ENCODE measurements at regions not wholly inside any gene's neighbourhood (a gene's known extent, or its start where the extent isn't known, plus 50 kb on each side); places are given as distances from the start of the nearest gene placed in this dataset.

DNA sequence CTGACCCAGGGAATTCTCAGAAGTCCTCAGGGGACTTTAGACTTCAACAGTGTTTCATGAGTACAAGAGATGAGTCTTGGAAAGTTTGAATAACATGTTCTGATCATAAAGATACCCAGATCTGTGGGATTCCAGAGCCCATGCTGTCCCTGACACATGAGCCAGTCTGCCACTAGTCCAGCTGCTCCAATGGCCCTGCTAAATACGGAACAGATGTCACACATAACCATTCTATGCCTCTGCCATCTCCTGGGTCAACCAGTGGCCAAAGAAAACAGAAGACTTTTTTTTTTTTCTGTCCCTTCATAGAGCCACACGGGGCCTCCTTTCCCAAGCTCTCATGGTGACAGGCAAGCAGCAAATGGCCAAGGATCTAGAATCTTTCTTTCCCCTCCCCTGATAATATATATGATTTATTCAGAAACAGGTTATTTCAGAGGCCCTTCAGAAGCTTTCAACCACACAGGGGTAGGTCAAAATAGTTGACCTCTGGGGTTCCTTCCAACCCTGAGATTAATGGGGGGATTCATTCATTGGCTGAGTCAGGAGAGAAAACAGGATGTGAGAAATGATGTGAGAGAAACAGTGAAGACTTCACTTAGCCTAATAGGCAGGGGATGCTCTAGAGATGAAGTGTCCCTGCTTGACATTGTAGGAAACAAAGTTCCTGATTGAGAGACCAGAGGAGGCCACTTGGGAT is 367.7 kb downstream of the CDK5RAP2 start:
- DNase-seq: no peak

DNA sequence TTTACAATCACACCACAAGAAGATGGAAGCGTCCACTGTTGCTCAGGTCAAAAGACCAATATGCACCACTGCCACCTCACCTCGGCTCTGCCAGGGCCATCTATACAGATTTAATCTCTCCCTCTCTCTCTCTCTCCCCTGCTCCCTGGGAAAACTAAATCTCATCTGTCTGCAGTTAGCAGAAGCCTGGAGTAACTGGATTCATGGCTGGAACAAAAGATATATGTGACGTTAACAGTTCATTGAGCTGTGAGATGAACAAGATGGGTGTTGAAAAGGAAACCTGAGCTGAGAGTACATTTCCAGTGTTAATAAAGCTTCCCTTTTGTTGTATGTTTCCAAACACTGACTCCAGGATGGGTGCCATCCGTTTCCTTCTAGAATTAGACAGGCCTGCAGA is 369.7 kb downstream of the CDK5RAP2 start:
- DNase-seq: no peak

DNA sequence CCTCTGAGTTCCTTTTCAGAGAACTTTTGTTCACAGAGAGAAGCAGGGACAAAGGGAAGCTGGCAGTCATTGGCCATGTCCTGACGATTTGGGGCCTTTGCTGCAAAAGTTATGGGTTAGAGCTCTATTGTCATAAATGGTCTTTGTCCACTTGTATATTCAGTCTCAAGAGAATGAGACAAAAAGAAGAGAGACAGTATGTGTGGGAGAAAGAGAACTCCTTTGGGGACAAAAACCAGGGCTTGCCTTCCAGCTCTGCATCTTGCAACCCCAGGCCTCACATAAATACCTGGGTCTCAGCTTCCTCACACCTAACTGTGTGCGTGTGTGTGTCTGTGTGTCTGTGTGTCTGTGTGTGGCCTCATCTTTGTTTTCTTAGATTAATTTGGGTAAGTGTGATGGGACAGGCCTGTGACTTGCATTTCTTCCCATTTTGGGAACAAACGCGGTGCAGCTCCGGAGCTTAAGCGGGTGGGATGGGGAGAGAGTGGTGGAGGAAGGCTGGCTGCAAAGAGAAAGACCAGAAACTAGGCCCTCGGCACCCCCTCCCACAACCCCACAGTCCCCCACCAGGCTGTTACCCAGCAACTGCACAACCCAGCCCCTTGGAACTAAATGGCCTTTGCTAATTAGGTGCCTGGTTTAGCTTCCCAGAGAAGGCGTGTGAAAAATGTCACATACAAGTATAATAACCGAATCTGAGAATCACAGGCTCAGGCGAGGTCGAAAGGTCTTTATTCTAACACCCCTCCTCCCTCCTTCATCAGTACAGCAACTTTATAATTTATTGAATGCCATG is 376.9 kb downstream of the CDK5RAP2 start:
- no peak for DNase-seq

DNA sequence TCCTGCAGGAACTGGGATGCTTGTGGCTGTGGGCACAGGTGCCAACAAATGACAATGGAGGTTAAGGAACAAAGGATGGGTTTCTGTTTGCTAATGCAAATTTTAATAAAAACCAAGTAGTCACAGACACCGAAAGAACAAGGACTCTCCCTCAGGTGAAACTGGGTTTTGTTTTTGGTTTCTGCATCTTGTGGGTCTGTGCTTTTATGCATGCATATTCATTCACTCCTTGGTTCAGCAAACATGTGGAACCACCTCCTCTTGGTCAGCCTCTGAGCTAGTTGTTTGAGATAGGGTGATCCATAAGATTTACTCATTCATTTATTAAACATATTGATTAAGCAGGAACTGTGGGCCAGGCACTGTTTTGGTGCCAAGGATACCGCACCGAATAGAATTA is 381.9 kb downstream of the CDK5RAP2 start:
- no peak for DNase-seq

DNA sequence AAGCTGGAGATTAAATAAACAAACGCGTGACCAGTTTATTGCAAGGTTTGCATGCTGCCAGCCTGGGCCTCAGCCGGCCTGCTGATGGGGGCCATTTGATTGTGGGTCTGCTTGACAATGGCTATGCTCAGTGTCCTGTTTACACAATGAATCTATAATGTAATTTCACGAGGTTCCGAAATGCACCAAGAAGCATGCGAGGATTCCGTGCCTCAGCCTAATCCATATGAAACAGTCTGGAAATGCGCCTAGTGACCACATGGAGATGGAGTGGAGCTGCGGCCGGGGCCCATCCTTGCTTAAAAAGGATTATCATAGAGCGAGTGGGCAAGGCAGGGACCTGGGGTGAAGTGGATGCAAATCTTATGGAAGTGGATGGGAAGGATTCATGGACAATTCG is 382.4 kb downstream of the CDK5RAP2 start:
- DNase-seq: no peak

DNA sequence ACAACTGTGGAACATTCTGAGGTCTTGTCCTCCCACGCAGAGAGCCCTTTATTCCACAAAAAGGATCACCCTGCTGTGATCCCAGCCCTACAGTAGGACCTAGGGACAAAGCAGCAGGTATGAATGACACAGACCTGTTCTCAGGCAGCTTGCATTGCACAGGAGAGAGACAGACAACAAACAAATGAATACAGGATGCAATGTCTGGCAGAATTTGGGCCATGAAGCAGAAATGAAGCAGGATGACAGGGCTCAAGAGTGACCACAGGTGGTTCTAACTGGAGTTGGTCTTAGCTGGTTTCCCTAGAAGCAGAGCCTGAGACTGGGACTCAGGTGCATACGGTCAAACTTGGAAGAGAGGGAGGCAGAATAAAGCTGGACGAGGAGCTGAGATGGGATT is 388.8 kb downstream of the CDK5RAP2 start:
- no peak for DNase-seq

DNA sequence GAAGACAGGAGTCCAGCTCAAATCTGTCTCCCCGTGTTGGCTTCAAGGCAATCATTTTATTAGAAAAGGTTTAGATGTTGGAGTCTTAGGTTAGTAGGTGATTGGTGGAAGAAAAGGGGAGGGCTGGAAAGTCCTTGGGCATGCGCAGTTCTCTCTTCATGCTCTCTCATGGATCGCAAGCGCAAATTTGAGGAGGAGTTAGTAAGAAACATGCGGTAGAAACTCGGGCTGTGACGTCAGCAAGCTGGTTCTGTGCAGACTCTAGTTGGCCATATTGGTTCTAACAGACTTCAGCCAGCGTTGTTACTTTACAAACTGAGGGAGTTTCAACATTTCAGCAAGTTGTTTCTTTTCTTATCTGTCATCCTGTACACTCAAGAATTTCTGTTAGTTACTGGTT is 392.2 kb downstream of the CDK5RAP2 start:
- no peak for DNase-seq

DNA sequence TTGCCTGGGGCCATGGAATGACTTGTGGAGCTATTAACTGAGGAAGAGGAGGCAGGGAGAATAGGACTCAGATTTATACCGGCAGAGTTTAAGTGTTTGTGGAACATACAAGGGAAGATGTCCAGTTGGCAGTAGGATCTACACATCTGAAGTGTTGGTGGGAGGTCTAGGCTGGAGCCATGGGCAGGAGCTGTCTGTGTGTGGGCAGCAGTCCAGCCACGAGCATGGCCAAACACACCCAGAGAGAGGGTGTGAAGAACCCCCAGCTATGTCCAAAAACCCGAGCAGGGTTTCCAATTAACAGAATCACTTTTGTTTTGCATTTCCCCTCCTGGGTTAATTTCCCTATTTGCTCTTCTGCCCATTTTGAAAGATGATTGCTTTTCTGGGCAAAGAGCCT is 393.7 kb downstream of the CDK5RAP2 start:
- DNase-seq: no peak

DNA sequence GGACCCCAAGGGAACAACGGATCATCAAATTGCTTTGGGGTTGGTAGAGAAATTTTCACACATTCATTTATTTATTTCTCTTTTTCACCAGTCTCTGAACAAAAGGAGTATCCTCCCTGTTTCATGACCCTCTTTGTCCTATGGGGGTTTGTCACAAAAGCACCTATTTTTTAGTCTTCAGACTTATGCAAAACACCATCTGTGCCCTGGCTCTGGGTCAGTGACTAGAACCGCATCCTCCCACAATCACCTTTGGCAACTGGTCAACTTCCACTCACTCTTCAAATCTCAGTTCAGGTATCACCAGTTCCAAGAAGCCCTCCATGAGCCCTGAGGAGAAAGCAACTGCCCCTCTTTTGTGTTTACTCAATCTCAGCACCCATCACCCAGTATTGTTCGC is 395.7 kb downstream of the CDK5RAP2 start:
- DNase-seq: no peak

DNA sequence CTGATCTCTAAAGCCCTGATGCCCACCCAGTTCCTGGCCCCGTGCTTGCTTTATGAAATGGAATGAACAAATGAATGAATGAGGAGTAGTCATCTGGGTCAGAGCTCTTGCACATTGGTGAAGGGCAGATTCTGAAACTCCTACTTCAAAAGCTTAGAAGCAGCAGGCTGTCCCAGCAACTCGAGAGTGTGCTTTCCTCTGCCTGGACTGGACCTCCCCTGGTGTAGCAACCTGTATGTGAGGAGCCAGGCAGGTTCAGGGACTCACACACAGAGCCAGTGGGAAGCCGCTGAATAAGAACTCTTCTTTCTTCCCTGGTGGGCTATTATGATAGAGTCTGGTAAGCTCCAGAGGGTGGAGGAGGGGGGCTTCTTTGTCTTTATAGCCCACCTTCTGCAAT is 396.4 kb downstream of the CDK5RAP2 start:
- DNase-seq: no peak

DNA sequence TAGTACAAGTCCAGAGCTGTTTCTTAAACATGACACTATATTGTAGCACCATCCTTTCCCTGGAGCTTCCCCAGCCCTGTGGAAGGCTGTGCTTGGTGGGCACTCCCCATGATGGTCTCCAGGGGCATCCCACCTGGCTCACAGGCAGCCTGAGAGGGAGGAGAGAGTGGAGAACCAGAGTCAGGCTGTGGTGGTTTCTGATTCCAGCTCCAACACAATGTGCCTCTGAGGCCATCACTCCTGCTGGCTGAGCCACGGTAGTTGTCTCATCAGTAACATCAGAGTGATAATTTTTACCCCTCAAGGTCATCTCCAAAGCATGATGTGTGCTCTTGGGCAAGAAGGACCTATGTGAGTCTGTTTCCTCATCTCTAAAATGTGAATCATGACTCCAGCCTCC is 398.0 kb downstream of the CDK5RAP2 start:
- DNase-seq: no peak

DNA sequence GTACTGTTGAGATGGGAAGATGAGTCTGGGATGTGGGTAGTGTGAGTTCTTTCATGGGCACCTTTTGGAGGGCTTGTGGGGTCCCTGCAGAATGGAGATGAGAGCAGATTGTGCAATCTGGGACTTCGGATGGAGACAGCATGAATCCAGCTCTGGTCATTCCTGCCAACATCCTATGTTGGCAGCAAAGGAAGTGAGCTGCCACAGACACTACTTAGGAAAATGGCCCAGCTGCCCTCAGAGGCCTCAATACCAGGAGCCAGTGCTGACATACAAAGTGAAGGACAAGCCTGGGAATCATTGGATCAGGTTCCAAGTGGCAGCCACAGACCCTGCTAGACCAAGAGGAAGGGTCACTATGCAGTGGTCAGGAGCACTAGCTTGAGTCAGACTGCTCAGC is 402.8 kb downstream of the CDK5RAP2 start:
- DNase-seq: no peak

DNA sequence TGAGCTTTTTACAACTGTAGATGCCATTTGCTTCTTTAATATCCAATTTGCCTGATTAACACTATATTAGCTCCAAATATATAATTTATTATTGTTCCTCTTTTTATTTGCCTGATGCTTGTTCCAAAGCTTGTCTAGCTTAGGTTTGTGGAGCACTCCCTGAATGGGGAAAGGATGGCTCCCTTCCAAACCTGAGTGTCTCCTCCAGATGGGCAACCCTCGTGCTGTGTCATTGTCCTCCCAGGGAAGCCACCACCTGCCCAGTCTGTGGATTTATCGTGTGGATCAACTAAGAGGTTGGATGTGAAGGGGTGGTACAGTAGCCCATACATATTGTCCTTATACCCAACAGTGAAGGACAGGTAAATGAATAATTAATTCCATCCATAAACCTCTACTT is 404.9 kb downstream of the CDK5RAP2 start:
- DNase-seq: no peak

DNA sequence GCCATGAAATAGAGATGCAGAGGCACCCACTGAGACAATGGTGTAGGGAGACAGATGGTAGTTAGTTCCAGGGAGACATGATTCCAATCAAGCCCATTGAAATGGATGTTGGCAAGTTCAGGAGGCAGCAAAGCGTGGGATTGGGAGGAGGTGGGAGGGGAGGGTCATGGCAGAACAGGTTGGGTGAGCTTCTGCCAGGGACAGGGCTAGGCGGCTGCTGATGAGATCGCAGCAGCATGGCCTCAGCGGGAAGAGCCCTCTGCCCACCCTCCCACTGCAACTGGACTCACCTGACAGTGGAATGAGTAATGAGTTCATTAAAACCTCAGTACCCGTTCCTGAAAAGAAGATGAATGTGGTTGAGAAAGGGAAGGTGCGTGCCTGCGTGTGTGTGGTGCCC is 418.2 kb downstream of the CDK5RAP2 start:
- no peak for DNase-seq

DNA sequence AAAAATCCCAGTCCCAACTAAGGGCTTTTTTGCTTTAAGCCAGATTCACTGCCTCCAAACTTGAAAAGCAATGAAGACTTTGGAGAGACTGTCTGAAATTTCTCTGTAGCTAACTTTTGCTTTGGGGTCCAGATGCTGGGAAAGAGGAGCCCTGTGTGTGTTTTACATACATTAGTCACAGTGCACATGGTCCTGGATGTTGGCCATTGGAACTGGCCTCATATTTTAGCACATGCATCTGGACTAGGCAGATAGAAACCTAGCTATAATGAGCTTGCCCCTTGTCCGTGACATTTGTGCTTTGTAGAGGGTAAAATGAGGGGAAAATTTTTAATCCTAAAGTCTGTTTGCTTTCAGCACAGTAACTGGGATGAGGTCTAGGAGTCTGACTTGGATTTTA is 421.7 kb downstream of the CDK5RAP2 start:
- DNase-seq: no peak

DNA sequence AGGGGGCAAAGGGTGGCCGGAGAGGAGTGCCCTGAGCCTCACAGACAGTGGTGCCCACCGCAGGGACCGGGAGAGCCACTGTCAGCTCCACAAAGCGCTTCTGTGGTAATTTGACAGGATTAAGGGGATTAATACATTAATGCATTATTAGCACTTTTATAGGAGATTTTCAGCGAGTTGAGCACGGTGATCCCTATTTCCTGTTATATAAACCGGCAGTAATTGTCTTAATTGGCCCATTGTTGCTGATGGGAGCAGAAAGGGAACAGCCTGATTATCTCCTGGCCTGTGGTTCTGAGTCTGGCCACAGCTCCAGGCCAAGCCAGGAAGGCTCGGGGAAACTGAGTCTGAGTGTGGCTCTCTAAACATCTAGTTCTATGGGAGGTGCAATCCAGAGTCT is 423.6 kb downstream of the CDK5RAP2 start:
- DNase-seq: no peak

DNA sequence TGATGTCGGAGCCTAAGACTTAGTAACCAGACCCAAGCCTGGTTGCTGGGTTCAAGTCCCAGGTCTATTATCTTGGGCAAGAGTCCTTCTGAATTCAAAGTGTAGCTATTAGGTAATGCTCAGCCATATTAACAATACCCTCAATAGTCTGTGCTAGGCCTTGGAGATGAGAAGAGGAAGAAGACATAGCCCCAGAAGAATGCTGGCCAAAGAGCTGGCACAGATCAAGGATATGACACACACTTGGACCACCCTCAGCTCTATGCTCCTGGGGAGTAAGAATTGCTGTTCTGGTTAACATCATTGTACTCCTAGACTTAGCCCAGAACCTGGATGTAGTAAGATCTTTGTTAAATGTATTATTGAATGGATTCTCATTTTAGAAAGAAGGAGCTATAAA is 426.7 kb downstream of the CDK5RAP2 start:
- DNase-seq: no peak

DNA sequence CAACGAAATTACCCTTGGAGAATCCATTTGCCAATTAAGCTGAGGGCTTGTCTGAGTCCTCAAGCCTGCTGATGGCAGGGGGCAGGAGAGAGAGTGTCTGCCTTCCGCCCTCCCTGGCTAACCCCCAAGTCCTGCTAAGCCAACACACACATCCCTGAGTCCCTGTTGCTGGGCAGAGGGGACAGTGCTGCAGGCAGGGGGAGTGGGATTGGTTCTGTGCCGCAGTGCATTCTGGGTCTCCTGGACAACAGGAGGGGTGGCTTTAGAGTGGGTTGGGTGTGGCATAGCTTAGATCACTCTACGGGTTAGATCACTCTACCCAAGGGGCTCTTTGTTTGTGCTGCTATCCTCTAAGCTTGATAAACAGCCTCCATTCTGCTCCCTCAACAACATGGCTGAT is 427.7 kb downstream of the CDK5RAP2 start:
- DNase-seq: no peak

DNA sequence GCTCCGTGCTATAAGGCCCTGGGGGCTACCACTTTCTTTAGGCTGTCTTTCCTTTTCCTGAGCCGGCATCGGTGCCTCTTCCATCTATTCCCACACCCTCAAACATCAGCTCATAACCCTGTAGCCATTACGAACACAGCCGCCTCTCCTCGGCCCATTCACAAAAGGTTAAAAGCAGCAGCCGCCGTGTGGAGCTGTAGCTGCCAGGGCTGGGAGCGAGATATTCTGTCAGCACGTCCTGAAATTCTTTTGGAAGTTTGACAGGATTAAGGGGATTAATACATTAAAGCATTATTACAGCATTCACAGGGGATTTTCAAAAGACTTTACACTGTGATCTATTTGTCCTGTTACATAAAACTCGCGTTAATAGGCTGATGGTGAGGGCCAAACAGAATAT is 428.2 kb downstream of the CDK5RAP2 start:
- no peak for DNase-seq

DNA sequence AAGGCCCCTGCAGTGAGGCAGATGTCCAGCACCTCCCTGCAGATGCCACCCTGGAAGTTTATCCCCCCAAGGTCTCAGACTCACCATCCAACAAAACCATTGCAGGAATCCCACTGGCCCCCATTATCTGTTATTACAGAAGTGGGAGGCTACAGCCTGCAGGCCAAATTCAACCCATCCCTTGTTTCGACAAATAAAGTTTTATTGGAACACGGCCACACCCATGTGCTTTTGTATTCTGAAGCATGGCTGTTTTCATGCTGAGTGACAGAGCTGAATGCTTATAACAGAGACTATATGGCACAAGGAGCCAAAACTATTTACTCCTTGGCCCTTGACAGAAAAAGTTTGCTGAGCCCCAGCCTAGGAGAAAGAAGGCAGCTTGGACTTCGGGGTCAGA is 428.8 kb downstream of the CDK5RAP2 start:
- no peak for DNase-seq

DNA sequence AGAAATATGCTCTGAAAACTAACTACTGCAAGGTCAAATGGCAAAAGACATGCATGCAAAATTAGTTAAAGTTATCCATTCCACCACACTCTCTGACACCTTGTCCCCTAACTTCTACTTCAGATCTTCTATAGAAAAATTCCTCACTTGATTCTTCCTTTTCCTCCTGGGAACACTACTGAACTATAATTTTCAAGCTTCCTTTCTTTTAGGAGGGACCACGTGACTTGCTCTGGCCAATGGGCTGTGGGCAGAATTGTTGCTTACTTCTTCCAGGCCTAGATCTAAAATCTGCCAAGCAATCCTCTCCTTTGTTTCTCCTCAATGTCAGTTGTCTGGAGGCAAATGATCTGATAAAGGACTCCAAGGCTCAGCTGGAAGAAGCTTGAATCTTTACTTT is 441.0 kb downstream of the CDK5RAP2 start:
- no peak for DNase-seq

DNA sequence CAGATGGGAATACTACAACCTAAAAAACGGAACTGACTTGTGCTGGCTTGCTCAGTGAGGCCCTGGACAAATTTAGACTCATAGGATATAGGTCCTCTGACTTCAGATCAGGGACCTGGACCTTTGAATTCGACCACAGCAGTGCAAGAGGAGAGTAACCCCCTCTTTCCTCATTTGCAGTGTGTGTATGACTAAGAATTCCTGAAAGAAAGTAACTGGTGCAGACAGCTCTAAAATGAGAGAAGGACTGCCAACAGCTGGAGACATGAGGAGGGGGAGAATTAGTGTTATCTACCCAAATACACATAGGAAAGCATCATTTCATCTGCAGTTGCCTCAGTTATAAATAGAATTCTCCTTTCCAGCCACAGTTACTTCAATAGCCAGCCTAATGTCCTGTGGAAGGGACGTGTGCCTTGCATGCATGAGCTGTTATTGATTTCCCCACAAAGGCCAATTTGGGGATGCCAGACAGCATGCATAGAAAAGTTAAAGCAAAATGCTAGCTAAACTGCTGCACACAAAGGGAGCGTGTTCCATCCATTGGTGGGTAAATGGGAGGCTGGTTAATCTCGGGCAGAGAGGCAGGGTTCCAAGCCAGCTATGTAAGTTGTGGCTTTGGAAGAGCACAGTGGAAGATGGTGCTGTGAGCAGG is 442.7 kb downstream of the CDK5RAP2 start:
- DNase-seq: no peak

DNA sequence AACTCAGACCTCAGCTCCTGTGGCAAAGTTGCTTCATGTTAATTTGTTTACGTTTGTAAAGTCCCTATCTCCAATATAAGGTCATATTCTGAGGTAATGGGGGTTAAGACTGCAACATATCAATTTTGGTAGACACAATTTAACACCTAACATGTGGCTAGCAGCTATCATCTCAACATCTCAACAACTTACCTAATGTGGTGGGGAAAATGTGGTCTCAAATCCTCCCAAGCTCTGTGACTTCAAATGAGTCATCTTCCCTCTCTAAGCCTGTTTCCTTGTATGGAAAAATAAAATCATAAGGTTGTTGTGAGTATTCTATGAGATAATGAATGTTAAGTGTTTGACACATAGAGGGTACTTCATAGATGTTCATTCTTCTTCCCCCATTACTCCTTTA is 443.3 kb downstream of the CDK5RAP2 start:
- no peak for DNase-seq

DNA sequence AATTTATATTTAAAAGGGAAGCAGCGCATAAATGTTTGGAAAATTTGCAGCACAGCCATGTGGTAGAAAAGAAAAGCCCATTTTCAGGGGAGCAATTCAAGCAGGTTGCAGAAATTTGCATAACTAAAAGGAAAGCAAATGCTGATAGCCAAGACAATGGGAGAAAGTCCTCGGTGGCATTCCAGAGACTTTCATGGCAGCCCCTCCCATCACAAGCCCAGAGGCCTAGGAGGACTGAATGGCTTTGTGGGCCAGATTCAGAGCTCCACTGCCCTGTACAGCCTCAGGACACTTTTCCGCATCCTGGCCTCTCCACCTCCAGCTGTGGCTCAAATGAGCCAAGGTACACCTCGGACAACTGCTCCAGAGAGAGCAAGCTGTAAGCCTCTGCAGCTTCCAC is 462.9 kb downstream of the CDK5RAP2 start:
- no peak for DNase-seq

Data from occipital lobe (tissue), 1 donor.